Sigmoid colon (tissue), 4 donors: ENCODE measurements at regions not wholly inside any gene's neighbourhood (a gene's known extent, or its start where the extent isn't known, plus 50 kb on each side); places are given as distances from the start of the nearest gene placed in this dataset.

ENCODE experiments used
- CTCF ChIP-seq, 4 experiments: fragments of 450-650 bp in 3 of 4; fragments of 200-600 bp in 1 of 4; IDR thresholded peaks; one replicate each; pipeline ENCODE4 v1.5.1; 2016 to 2019; ENCODE audit warnings: antibody characterized with exemption in 4 of 4, mild to moderate bottlenecking in 3 of 4, moderate library complexity in 2 of 4
- EP300 ChIP-seq, 4 donors: sonication (generic); formaldehyde crosslinking; IDR thresholded peaks; one replicate each; pipeline ENCODE4 v1.6.1; 2017; ENCODE audit warnings: antibody characterized with exemption in 4 of 4
- POLR2A ChIP-seq, 2 donors: fragments of 450-650 bp; IDR thresholded peaks; one replicate each; pipeline ENCODE4 v1.6.1; 2016; ENCODE audit warnings: antibody characterized with exemption in 2 of 2, mild to moderate bottlenecking in 2 of 2, moderate library complexity in 2 of 2
- POLR2AphosphoS5 ChIP-seq, 4 donors: sonication (generic); formaldehyde crosslinking; IDR thresholded peaks; one replicate each; pipeline ENCODE4 v1.6.1; 2017; ENCODE audit warnings: antibody characterized with exemption in 4 of 4

- no peak for TF ChIP-seq EP300 (IDR thresholded peaks at IDR 0.05)
- no peak for TF ChIP-seq POLR2A (IDR thresholded peaks at IDR 0.05)
- TF ChIP-seq POLR2AphosphoS5 (IDR thresholded peaks at IDR 0.05) = no peak
- no peak for TF ChIP-seq CTCF (IDR thresholded peaks at IDR 0.05)
Observed at GRCh38 chr4:181173046-181173445, 1070.2 kb upstream of the TENM3 start.
